ENCODE measurements at regions not wholly inside any gene's neighbourhood (a gene's known extent, or its start where the extent isn't known, plus 50 kb on each side); places are given as distances from the start of the nearest gene placed in this dataset.

DNA sequence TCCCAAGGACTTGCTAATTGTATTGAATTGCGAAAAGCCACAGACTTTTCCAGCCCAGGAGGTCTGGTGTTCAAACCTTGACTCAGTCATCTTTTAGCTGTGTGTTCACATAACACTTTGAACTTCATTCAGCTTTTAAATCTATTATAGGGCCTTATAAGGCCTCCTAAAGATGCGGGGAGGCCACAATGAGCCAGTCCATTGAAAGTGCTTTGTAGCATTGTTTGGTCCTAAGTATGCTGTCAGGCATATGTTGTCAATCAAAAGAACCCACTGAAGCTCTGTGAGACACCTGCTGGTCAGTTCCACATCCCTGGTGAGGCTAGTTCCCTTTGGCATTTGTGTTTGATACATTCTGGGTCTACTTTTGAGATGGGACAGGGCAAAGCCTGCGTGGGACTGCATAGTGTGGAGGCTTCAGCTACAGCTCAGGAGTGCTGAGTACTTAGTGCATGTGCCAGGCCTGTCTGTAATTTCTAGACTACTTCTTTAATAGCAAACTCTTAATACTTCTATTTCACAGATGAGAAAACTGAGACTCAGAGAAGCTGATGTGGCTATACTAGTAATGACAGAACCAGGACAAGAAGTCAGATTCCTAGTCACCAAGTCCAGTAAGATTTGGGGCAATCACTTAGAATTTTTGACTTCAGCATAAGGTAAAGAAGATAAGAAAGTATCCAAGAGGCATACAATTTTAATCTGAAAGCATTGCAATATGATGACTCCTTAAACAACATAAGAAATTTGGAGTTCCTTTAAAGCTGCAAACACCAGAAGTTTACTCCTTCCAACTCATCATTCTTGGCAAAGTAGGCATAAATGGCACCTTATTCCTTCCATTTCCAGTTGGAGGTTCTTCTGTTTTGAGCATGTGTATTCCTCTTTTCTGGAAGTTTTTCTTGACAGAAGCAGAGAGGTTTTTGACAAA lies 213.0 kb downstream of the PDCD6IP start:
- ATAC-seq, result no peak
- Histone ChIP-seq H3K9me3 (no peaks in the 10 kb centered on the region), H3K4me1 (peaks cover 0 to 3% (median 0%) of the 10 kb centered on the region in 9 donors), H3K36me3 (no peaks in the 10 kb centered on the region), H3K4me3 (no peak overlapping the region), H3K27me3 (peaks cover 0 to 7% (median 0%) of the 10 kb centered on the region in 7 donors), H3K27ac (no peak overlapping the region)
- no peak for TF ChIP-seq CTCF (IDR thresholded peaks at IDR 0.05)
- WGBS, 2 donors, result 89 to 91% methylated on average over 3 of the region's 3 CpGs
- intact Hi-C loops (cut with DNase I), result no loop called here
- DNase-seq, result no peak

GRCh38 chr3:34012102-34012461 lies 213.7 kb downstream of the PDCD6IP start:
- peak in 2 of 8 donors; percentile 30 to 83 for ATAC-seq
- H3K27me3 ChIP-seq, result peaks cover 0 to under 1% (median 0%) of the 10 kb centered on the region in 7 donors
- no peak overlapping the region for H3K4me3 ChIP-seq
- no peak overlapping the region for H3K27ac ChIP-seq
- intact Hi-C loops (cut with DNase I), result no loop called here
- 44 to 60% methylated on average over 2 of the region's 2 CpGs for WGBS, 2 donors
- no peak for DNase-seq
- peaks cover 0 to 9% (median 0%) of the 10 kb centered on the region in 9 donors for H3K4me1 ChIP-seq
- H3K9me3 ChIP-seq, result no peaks in the 10 kb centered on the region
- no peaks in the 10 kb centered on the region for H3K36me3 ChIP-seq
- no peak for TF ChIP-seq CTCF (IDR thresholded peaks at IDR 0.05)

DNA sequence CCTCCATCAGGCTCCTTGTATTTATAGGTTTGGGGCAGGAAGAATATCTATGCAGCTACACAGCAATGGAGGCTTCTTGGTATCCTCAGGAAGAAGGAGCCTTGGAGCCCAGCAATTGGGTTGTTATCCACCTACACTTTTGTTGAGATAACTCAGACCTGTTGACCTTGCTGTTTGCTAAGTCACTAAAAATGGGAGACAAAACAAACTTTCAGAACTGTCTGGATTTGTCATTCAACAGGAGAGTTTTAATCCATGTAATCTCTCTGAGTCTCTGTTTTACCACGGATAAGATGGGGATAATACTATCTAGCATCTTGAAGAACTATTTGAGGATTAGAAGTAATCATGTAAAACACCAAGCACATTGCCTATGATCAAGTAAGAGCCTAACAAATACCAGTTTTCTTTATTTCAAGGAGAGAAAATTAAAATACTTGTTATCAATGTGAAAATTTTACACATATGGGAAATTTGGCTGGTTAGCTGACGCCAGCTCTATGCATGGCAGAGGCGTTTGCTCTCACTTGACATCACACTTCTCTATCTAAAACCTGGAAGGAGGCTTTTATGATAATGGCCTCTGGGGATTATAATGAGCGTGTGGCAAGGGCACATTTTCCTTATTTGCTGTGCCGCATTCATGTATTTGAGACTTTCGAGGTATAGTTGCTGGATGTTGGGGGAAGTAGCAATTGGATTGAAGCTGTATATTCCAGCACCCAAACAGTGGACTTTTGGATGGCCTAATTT lies 215.6 kb downstream of the PDCD6IP start:
- Histone ChIP-seq H3K4me3 (no peak overlapping the region), H3K27ac (no peak overlapping the region), H3K27me3 (no peaks in the 10 kb centered on the region), H3K36me3 (no peaks in the 10 kb centered on the region), H3K4me1 (peaks cover 0 to 14% (median 0%) of the 10 kb centered on the region in 9 donors), H3K9me3 (no peaks in the 10 kb centered on the region)
- DNase-seq, result no peak
- TF ChIP-seq CTCF (IDR thresholded peaks at IDR 0.05), result no peak
- WGBS, 2 donors, result 78 to 80% methylated on average over 6 of the region's 6 CpGs
- intact Hi-C loops (cut with DNase I), result no loop called here
- no peak for ATAC-seq

DNA sequence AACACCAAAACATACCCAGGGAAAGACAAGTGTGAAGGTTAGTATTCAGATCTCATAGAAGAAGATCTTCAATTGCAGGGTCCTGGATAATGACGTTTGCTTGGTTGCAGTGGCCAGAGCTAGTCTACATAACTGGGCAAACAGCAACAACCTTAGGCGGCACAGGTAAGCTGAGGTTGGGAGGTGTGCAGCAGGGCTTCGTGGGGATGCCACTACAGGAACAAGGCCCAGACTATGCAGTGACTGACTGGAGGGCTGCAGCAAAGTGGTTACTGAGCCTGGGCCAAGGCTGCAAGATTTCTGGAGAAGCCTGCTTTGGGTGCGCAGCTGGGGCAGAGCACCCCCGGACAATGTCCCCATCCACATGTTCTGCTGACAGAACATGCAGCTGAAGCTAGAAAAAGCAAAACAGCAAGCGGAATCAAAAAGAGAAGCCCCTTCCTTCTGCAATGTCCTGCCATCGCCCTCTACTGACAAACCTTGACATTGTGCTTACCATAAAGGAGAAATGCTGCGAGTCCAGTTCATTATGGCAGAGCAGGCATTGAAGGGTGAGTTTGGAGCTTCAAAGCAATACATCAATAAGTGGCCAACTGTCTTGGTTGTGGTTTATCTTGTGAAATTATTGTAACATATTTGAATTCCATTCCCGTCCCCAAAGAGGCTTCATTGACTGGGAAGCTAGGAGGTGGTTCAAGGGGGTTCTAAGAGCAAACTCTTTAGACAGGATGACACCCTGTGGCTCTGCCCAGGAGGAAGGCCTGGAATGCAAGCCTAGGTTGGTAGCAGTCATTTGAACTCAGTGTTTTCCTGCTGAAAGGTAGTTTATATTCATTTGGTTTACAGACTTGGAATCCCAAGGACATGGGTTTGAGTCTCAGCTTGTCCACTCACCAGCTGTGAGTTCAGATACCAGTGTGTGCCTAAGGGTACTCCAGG lies 217.0 kb downstream of the PDCD6IP start:
- H3K9me3 ChIP-seq, result no peaks in the 10 kb centered on the region
- TF ChIP-seq CTCF (IDR thresholded peaks at IDR 0.05), result no peak
- H3K36me3 ChIP-seq, result no peaks in the 10 kb centered on the region
- ATAC-seq, result no peak
- no peak for DNase-seq
- intact Hi-C loops (cut with DNase I), result no loop called here
- no peak overlapping the region for H3K4me3 ChIP-seq
- peaks cover 0 to 14% (median 0%) of the 10 kb centered on the region in 9 donors for H3K4me1 ChIP-seq
- no peaks in the 10 kb centered on the region for H3K27me3 ChIP-seq
- whole genome bisulfite sequencing, 2 donors, result 83 to 84% methylated on average over 9 of the region's 9 CpGs
- H3K27ac ChIP-seq, result no peak overlapping the region

All from heart right ventricle (tissue), 16 donors.